NCI-H2171 (cell line): ENCODE measurements at regions not wholly inside any gene's neighbourhood (a gene's known extent, or its start where the extent isn't known, plus 50 kb on each side); places are given as distances from the start of the nearest gene placed in this dataset.
"Not testable (repeated sequence)": the region's sequence is repeated elsewhere in the genome, so short reads cannot be mapped to it uniquely, and the experiment has no call there.

Experiments
- DNase-seq: peaks from one replicate; lab custom pipeline; 2025; lab: John Stamatoyannopoulos, UW

- no peak for DNase-seq
These were observed 1609.6 kb downstream of the SI start for GRCh38 chr3:163468531-163469335.

DNA sequence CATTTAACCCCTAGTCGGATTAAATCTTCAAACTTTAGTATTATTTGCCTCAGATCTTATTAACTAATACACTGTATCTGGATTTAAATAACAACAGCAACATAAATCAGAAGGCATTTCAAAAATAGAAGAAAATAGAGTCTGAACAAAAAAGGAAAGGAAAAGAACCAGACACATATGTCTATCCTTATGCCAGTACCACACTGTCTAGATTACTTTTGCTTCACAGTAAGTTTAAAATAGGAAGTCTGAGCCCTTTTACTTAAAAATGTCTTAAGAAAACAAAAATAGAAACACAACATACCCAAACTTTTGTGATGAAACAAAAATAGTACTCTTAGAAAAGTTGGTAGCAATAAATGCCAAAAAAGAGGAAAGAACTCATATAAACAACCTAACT is 1615.8 kb downstream of the SI start:
- no peak for DNase-seq

GRCh38 chr3:163450698-163451097 is 1627.6 kb downstream of the SI start:
- DNase-seq = no peak

DNA sequence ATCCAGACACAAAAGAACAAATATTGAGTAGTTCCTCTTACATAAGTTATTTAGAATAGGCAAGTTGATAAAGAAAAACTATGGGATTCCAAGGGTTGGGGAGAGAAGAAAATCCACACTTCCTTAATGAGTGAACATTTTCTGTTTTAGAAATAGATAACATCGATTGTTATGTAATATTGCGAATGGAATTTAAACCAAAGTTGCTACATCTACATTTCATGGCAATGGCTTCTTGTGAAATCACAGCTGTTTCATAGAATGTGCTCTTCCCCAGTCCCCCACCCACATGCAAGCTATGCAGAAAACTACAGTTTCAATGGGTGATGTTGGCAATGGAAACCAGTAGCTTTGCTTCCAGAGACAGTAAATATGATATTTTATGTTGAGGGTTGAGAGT is 1639.5 kb downstream of the SI start:
- DNase-seq = no peak

DNA sequence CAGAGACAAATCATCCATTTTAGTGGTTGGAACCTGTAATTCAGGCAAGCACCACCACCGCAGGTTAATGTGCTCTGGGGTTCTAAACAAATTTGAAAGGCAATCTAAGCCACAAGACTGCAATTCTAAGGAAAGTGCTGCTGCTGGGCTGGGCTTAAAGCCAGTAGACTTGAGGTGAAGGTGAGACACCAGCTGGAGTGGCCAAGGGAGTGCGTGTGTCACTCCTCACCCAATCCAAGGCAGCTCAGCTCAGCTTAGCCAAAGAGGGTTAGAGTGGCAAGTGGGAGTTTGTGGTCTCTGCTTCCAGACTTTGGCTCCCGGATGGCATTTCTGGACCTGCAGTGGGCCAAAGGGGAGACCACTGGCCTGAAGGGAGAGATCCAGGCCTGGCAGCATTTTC is 1655.6 kb downstream of the SI start:
- no peak for DNase-seq

- no peak for DNase-seq
These were observed 1686.7 kb downstream of the SI start for GRCh38 chr3:163391407-163392181.

DNA sequence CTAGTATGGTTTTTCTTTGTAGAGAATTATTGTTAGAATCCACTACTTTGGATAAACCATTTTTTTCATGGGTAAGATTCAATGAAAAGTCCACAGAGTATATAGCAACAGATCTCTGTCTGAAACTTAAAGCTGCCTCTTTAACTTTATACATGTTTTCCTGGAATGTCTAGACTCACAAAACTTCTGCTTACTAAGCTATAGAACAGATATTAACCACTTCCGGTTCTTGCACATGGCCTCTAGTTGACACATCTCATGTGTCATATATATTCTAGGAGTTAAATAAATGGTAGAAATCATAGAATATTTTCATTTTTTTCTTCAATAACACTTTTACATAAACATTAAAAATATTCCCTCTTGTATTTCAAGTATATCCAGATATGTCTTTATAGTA is 1693.9 kb downstream of the SI start:
- DNase-seq = no peak

GRCh38 chr3:163382183-163382582 is 1696.1 kb downstream of the SI start:
- no peak for DNase-seq

DNA sequence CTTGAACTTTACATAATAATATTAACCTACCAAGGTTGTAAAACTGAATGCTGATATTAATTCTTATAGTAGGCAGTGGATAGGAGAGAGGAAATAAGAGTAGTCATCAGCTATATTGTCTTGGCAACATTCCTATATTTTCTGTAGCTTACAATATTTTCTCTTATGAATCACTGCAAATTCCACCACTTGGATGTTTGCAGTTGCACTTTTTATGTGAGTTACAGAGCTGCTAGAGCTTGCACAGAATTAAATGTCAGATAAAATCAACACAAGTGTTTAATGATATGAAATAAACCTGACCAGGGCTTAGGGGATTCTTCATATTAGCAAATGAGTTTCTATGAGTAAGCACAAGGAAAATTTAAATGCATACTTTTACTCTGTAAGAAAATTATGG is 1710.1 kb downstream of the SI start:
- no peak for DNase-seq

DNA sequence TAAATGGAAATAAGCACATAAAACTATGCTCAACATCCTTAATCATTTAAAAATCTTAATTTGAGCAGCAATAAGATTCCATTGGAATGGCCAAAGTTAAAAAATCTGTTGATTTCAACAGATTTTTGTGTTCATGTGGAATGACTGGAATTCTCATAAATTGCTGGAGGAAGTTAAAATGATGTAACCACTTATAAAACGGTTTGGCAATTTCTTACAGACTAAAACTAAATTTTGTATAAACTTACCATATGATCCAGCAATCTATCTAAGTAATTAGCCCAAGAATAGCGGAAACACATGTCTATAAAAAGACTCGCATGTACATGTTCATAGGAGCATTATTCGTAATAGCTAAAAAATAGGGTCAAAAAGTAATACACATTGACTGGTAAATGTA is 1713.6 kb downstream of the SI start:
- no peak for DNase-seq

GRCh38 chr3:163362151-163362550 is 1716.1 kb downstream of the SI start:
- no peak for DNase-seq

- not testable (repeated sequence) for DNase-seq
These were observed 1716.9 kb downstream of the SI start for GRCh38 chr3:163361357-163361878.

- DNase-seq = no peak
These were observed 1730.4 kb downstream of the SI start for GRCh38 chr3:163347944-163348343.

GRCh38 chr3:163335429-163335828 is 1742.9 kb downstream of the SI start:
- no peak for DNase-seq

- no peak for DNase-seq
These were observed 1749.6 kb downstream of the SI start for GRCh38 chr3:163328680-163329079.

DNA sequence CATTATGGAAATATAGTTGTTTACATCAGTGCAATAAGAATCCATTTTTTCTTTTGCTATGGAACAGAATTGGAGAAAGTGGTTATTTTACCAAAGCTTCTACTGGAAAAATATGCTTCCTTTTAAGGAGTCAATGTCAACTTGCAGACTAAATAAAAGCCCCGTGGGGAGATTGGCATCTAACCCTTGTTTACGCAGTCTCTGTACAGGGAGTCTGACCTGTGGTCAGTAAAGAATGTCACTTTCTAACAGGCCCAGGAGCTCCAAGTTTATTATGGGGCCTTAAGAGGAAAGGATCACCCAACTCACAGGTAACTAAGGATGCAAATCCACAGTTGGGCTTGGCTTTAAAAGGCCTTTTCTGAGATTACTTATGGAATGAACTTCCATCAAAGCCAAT is 1751.2 kb downstream of the SI start:
- DNase-seq = no peak

GRCh38 chr3:163315786-163316185 is 1762.5 kb downstream of the SI start:
- no peak for DNase-seq

DNA sequence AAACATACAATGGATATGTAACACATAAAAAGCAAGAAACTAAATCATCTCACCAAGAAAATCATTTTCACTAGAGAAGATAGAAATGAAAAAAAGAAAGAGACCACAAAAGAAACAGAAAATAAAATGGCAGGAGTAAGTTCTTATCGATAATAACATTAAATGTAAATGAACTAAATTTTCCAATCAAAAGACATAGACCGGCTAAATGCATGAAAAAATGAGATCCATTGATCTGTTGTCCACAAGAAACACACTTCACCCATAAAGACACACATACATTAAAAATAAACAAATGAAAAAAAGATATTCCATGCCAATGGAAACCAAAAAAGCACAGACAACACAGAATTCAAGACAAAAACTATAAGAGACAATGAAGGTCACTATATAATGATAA is 1771.9 kb downstream of the SI start:
- no peak for DNase-seq

DNA sequence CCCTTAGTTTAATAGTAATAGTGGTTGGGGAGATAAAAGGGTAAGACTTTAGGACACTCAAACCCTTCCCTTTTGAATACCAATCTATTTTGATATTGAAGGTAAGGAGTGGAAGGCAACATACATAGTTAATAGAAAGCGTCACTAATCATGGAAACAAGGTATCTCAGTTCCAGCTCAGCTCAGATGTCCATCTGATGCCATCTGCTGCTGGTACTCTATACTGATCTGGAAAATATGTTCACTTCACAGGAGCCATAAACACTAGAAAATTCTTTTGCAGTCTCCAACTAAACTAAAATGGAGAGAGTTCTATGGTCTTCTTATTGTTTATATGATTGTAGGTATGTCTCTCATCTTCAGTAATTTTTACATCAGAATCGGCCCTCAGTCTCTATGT is 1777.1 kb downstream of the OTOL1 start:
- DNase-seq = no peak

- no peak for DNase-seq
These were observed 1770.1 kb downstream of the OTOL1 start for GRCh38 chr3:163266731-163267130.

DNA sequence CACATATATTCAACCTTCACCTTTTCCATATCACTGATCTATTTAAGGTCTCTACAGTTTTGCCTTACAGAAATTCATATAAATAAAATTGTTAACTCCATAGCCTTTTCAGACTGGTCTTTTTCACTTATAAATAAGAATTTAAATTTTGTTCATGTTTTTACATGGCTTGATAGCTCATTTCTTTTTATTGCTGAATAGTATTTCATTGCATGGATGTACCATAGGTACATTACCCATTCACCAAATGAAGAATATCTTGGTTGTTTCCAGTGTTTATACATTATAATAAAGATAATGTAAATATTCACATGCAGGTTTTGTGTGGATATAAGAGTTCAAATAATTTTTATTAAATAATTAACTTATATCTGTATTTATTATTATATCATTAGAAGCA is 1765.0 kb downstream of the OTOL1 start:
- DNase-seq = no peak

GRCh38 chr3:163261056-163261455 is 1764.4 kb downstream of the OTOL1 start:
- DNase-seq = no peak

DNA sequence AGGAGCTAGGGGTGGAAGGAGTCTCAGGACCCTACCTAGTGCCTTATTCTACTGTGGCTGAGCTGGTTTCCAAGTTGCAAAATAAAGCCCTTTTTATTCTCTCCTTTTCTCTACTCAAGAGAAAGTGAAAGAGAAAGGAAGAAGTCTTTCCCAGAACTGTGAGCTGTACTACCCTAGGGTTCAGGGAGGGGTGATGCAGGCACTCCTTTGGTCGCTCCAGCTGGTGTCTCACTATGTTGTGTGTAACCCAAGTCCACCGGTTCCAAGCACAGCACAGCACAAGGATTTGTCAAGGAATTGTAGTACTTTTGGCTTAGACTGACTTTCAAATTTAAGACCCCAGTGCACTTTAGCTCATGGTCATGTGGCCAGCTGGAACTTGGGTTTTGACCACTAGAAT is 1721.7 kb downstream of the OTOL1 start:
- no peak for DNase-seq
